Endodermal cell (in vitro differentiated cells): ENCODE measurements at regions not wholly inside any gene's neighbourhood (a gene's known extent, or its start where the extent isn't known, plus 50 kb on each side); places are given as distances from the start of the nearest gene placed in this dataset.

Experiments used
- DNase-seq: peaks from one replicate; pipeline ENCODE4 v3.0.0-alpha.2; 2017
- H3K27ac ChIP-seq: 2 replicates; pipeline ENCODE4 v1.5.1; 2013; ENCODE audit warnings: mild to moderate bottlenecking, low read depth, low read length, moderate library complexity
- H3K27me3 ChIP-seq: 2 replicates; pipeline ENCODE4 v1.6.1; 2013; ENCODE audit warnings: mild to moderate bottlenecking, low read length, moderate library complexity; ENCODE audit not compliant: insufficient read depth, control insufficient read depth, poor library complexity, severe bottlenecking
- H3K36me3 ChIP-seq: 2 replicates; pipeline ENCODE4 v1.7.0; 2013; ENCODE audit warnings: mild to moderate bottlenecking, low read length, moderate library complexity; ENCODE audit not compliant: control insufficient read depth, insufficient read depth
- H3K4me1 ChIP-seq: one replicate; pipeline ENCODE4 v1.7.0; 2013; ENCODE audit warnings: low read length; ENCODE audit not compliant: control insufficient read depth, insufficient read depth
- H3K4me3 ChIP-seq: 2 replicates; pipeline ENCODE4 v1.5.1; 2013; ENCODE audit warnings: mild to moderate bottlenecking, low read length, moderate library complexity
- H3K9ac ChIP-seq: 2 replicates; pipeline ENCODE4 v1.6.1; 2013; ENCODE audit warnings: mild to moderate bottlenecking, low read length, moderate library complexity; ENCODE audit not compliant: poor library complexity, severe bottlenecking; ENCODE audit errors: extremely low read depth
- H3K9me3 ChIP-seq: 2 replicates; pipeline ENCODE4 v1.6.1; 2013; ENCODE audit warnings: mild to moderate bottlenecking, low read length, moderate library complexity; ENCODE audit not compliant: control insufficient read depth
- H3K27ac Mint-ChIP-seq: 2 replicates; pipeline ENCODE4 v1.8.0; 2020; ENCODE audit warnings: mixed read lengths
- H3K27me3 Mint-ChIP-seq: 2 replicates; pipeline ENCODE4 v1.8.0; 2021; ENCODE audit warnings: mild to moderate bottlenecking, mixed read lengths; ENCODE audit not compliant: insufficient read depth
- H3K36me3 Mint-ChIP-seq: 2 replicates; pipeline ENCODE4 v1.8.0; 2020; ENCODE audit warnings: low read depth, mixed read lengths
- H3K4me1 Mint-ChIP-seq: 2 replicates; pipeline ENCODE4 v1.8.0; 2020; ENCODE audit warnings: mixed read lengths
- H3K4me3 Mint-ChIP-seq: 2 replicates; pipeline ENCODE4 v1.8.0; 2020; ENCODE audit warnings: mild to moderate bottlenecking, moderate library complexity, mixed read lengths
- H3K9me3 Mint-ChIP-seq: 2 replicates; pipeline ENCODE4 v1.8.0; 2020; ENCODE audit warnings: mild to moderate bottlenecking, mixed read lengths
- WGBS, 2 experiments: methylation state at CpG; one replicate each; pipeline versions ENCODE4 v1.1.5 to v1.1.7; 2013; ENCODE audit warnings: missing lambda C conversion rate in 2 of 2, mixed read lengths in 1 of 2; ENCODE audit not compliant: insufficient coverage in 1 of 2, insufficient read length in 1 of 2; 5-methylcytosine and 5-hydroxymethylcytosine counted together
- TF ChIP-seq, protein P1 (sequence below): fragments of 200-600 bp; sonication (generic); conservative IDR thresholded peaks from 2 replicates; pipeline ENCODE4 v1.5.0; 2021; ENCODE audit warnings: antibody characterized with exemption, mild to moderate bottlenecking

- TF ChIP-seq, protein P1, sequence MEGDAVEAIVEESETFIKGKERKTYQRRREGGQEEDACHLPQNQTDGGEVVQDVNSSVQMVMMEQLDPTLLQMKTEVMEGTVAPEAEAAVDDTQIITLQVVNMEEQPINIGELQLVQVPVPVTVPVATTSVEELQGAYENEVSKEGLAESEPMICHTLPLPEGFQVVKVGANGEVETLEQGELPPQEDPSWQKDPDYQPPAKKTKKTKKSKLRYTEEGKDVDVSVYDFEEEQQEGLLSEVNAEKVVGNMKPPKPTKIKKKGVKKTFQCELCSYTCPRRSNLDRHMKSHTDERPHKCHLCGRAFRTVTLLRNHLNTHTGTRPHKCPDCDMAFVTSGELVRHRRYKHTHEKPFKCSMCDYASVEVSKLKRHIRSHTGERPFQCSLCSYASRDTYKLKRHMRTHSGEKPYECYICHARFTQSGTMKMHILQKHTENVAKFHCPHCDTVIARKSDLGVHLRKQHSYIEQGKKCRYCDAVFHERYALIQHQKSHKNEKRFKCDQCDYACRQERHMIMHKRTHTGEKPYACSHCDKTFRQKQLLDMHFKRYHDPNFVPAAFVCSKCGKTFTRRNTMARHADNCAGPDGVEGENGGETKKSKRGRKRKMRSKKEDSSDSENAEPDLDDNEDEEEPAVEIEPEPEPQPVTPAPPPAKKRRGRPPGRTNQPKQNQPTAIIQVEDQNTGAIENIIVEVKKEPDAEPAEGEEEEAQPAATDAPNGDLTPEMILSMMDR, result no peak
- Mint-ChIP-seq H3K27ac (no peak overlapping the region), H3K36me3 (no peaks in the 10 kb centered on the region)
Measured at GRCh38 chr10:29957236-29957635, 102.2 kb downstream of the JCAD start.

GRCh38 chr10:29956335-29956924 lies 103.0 kb downstream of the JCAD start:
- 93 to 96% methylated on average over 4 to 7 of the region's 7 CpGs for WGBS, 2 experiments
- Histone ChIP-seq H3K4me1 (no peaks in the 10 kb centered on the region), H3K27ac (no peak overlapping the region), H3K9me3 (no peaks in the 10 kb centered on the region), H3K27me3 (no peaks in the 10 kb centered on the region), H3K36me3 (no peaks in the 10 kb centered on the region), H3K4me3 (no peak overlapping the region), H3K9ac (no peak overlapping the region)
- Mint-ChIP-seq H3K9me3 (peaks cover 9% of the 10 kb centered on the region), H3K4me3 (no peak overlapping the region), H3K27ac (no peak overlapping the region), H3K4me1 (peaks cover 4% of the 10 kb centered on the region), H3K36me3 (no peaks in the 10 kb centered on the region), H3K27me3 (no peaks in the 10 kb centered on the region)
- DNase-seq, result no peak
- TF ChIP-seq, protein P1, result no peak

More at GRCh38 chr10:29957236-29957635, 102.2 kb downstream of the JCAD start:
- Histone ChIP-seq H3K36me3 (no peaks in the 10 kb centered on the region), H3K9me3 (no peaks in the 10 kb centered on the region), H3K27ac (no peak overlapping the region), H3K4me3 (no peak overlapping the region), H3K4me1 (no peaks in the 10 kb centered on the region), H3K9ac (no peak overlapping the region), H3K27me3 (no peaks in the 10 kb centered on the region)
- no peak overlapping the region for H3K4me3 Mint-ChIP-seq
- no peak for DNase-seq
- H3K4me1 Mint-ChIP-seq, result peaks cover 4% of the 10 kb centered on the region
- H3K27me3 Mint-ChIP-seq, result no peaks in the 10 kb centered on the region
- H3K9me3 Mint-ChIP-seq, result peaks cover 9% of the 10 kb centered on the region
- WGBS, 2 experiments, result 91 to 92% methylated on average over 2 to 4 of the region's 4 CpGs

DNA sequence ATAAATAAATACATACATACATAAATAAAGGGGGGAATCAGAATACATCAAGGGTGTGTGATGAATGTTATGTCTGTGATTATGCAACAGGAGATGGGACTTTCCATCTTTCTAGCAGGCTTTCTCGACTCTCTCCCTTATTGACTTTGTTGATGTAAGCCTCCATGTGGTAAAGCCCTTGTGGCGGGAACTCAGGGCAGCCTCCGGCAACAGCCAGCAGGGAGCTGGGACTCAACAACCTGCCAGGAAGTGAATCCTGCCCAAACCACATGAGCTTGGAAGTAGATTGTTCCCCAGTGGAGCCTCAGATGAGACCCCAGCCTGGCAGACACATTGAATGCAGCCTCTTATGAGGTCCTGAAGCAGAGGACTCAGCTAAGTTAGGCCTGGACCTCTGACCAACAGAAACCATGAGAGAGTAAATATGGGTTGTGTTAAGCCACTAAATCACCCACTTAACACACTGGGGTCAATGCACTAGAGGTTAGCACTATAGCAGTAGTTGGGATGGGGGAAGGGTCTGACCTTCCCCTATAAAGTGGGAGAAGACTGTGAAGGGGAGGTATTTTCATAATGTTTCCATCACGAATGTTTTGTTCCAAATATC lies 104.0 kb downstream of the JCAD start:
- DNase-seq, result peak; percentile 67
- no peaks in the 10 kb centered on the region for H3K27me3 ChIP-seq
- H3K4me3 Mint-ChIP-seq, result no peak overlapping the region
- peaks cover 9% of the 10 kb centered on the region for H3K9me3 Mint-ChIP-seq
- 85 to 91% methylated on average over 2 to 4 of the region's 4 CpGs for WGBS, 2 experiments
- no peak overlapping the region for H3K27ac ChIP-seq
- no peak overlapping the region for H3K27ac Mint-ChIP-seq
- H3K4me1 ChIP-seq, result no peaks in the 10 kb centered on the region
- no peaks in the 10 kb centered on the region for H3K36me3 Mint-ChIP-seq
- no peaks in the 10 kb centered on the region for H3K36me3 ChIP-seq
- peaks cover 4% of the 10 kb centered on the region for H3K4me1 Mint-ChIP-seq
- H3K9ac ChIP-seq, result no peak overlapping the region
- no peaks in the 10 kb centered on the region for H3K9me3 ChIP-seq
- no peaks in the 10 kb centered on the region for H3K27me3 Mint-ChIP-seq
- H3K4me3 ChIP-seq, result no peak overlapping the region
- TF ChIP-seq, protein P1, result no peak
